ENCODE measurements at regions not wholly inside any gene's neighbourhood (a gene's known extent, or its start where the extent isn't known, plus 50 kb on each side); places are given as distances from the start of the nearest gene placed in this dataset.

GRCh38 chr11:90446207-90446606 lies 223.4 kb upstream of the CHORDC1 start:
- TF ChIP-seq CTCF (conservative IDR thresholded peaks at IDR 0.05 in 1 of 2, IDR thresholded peaks at IDR 0.05 in 1 of 2; ENCODE audit: extremely low read depth in 1 of 2, insufficient read depth in 1 of 2, low read depth in 1 of 2, low read length in 2 of 2) (no peak), EZH2 (IDR thresholded peaks at IDR 0.05; ENCODE audit: borderline replicate concordance, low read length) (no peak)
